ENCODE measurements at regions not wholly inside any gene's neighbourhood (a gene's known extent, or its start where the extent isn't known, plus 50 kb on each side); places are given as distances from the start of the nearest gene placed in this dataset.

DNA sequence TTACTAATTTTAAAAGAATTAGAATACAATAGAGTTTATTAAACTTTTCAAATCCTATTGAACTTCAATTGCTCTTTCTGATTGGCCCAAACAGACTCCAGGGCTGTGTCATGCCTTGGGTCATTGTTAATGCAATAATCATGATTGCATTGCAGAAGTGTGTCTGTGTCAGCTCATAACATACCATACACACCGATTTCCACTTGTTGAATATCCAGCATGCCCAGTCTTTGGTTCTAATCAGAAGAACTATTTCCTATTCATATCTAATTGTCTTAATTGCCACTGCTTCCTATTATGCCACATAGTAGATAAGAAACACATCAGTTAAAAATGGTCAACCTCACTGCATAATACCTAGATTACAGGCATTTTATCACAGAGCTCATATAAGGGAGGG, 106.1 kb upstream of the JAG1 start:
- TF ChIP-seq, protein P1, sequence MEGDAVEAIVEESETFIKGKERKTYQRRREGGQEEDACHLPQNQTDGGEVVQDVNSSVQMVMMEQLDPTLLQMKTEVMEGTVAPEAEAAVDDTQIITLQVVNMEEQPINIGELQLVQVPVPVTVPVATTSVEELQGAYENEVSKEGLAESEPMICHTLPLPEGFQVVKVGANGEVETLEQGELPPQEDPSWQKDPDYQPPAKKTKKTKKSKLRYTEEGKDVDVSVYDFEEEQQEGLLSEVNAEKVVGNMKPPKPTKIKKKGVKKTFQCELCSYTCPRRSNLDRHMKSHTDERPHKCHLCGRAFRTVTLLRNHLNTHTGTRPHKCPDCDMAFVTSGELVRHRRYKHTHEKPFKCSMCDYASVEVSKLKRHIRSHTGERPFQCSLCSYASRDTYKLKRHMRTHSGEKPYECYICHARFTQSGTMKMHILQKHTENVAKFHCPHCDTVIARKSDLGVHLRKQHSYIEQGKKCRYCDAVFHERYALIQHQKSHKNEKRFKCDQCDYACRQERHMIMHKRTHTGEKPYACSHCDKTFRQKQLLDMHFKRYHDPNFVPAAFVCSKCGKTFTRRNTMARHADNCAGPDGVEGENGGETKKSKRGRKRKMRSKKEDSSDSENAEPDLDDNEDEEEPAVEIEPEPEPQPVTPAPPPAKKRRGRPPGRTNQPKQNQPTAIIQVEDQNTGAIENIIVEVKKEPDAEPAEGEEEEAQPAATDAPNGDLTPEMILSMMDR (IDR thresholded peaks at IDR 0.05; ENCODE audit: poor library complexity, severe bottlenecking): no peak
- TF ChIP-seq SMC3 (conservative IDR thresholded peaks at IDR 0.05; ENCODE audit: poor library complexity) (no peak), POLR2AphosphoS5 (IDR thresholded peaks at IDR 0.05) (no peak), EP300 (conservative IDR thresholded peaks at IDR 0.05; ENCODE audit: poor library complexity, severe bottlenecking) (no peak)

Measured in neural cell (in vitro differentiated cells).